HepG2 (cell line): ENCODE measurements at regions not wholly inside any gene's neighbourhood (a gene's known extent, or its start where the extent isn't known, plus 50 kb on each side); places are given as distances from the start of the nearest gene placed in this dataset.

Source experiments
- AGO1 ChIP-seq: fragments of 200-400 bp; formaldehyde crosslinking; IDR thresholded peaks from 2 replicates; pipeline ENCODE4 v1.6.1; 2017; ENCODE audit warnings: mild to moderate bottlenecking, low read depth, low read length, moderate library complexity; ENCODE audit not compliant: poor library complexity, severe bottlenecking
- CREB3 ChIP-seq: sonication (generic); formaldehyde crosslinking; IDR thresholded peaks from 2 replicates; pipeline ENCODE4 v1.5.0; 2020; ENCODE audit warnings: missing genetic modification reagents
- FLYWCH1 ChIP-seq: sonication (generic); formaldehyde crosslinking; IDR thresholded peaks from 2 replicates; pipeline ENCODE4 v1.8.1; 2023; ENCODE audit warnings: mild to moderate bottlenecking, missing genetic modification reagents
- GATAD2A ChIP-seq: IDR thresholded peaks from 2 replicates; pipeline ENCODE4 v1.6.1; 2016
- HMGA1 ChIP-seq: sonication (generic); formaldehyde crosslinking; conservative IDR thresholded peaks from 2 replicates; pipeline ENCODE4 v1.4.0; 2020; ENCODE audit warnings: missing genetic modification reagents
- HNRNPUL1 ChIP-seq: fragments of 200-400 bp; formaldehyde crosslinking; IDR thresholded peaks from 2 replicates; pipeline ENCODE4 v1.6.1; 2017; ENCODE audit warnings: low read depth, mild to moderate bottlenecking, low read length, moderate library complexity
- MIER3 ChIP-seq: IDR thresholded peaks from 2 replicates; pipeline ENCODE4 v1.6.1; 2016; ENCODE audit warnings: missing compliant biosample characterization, borderline replicate concordance
- MTA1 ChIP-seq: sonication (generic); formaldehyde crosslinking; IDR thresholded peaks from 2 replicates; pipeline ENCODE4 v1.4.0; 2020; ENCODE audit warnings: missing genetic modification reagents, mild to moderate bottlenecking, borderline replicate concordance
- MTERF4 ChIP-seq: sonication (generic); formaldehyde crosslinking; IDR thresholded peaks from 2 replicates; pipeline ENCODE4 v1.8.0; 2023; ENCODE audit warnings: mild to moderate bottlenecking, missing genetic modification reagents
- MYPOP ChIP-seq: sonication (generic); formaldehyde crosslinking; IDR thresholded peaks from 2 replicates; pipeline ENCODE4 v1.8.1; 2023; ENCODE audit warnings: mild to moderate bottlenecking, moderate library complexity, missing genetic modification reagents
- SIX1 ChIP-seq: sonication (generic); formaldehyde crosslinking; IDR thresholded peaks from 2 replicates; pipeline ENCODE4 v1.4.0; 2020; ENCODE audit warnings: missing genetic modification reagents, borderline replicate concordance
- SP1 ChIP-seq, 2 experiments: fragments of 450-650 bp in 1 of 2; sonication (generic) in 1 of 2; formaldehyde crosslinking in 1 of 2; IDR thresholded peaks; 2 replicates each; pipeline versions ENCODE4 v1.4.0 to v1.6.1; 2016 to 2020; ENCODE audit warnings: missing genetic modification reagents in 1 of 2
- SP2 ChIP-seq: sonication (generic); formaldehyde crosslinking; IDR thresholded peaks from 2 replicates; pipeline ENCODE4 v1.5.1; 2020; ENCODE audit warnings: mild to moderate bottlenecking, missing genetic modification reagents
- ZBTB21 ChIP-seq: sonication (generic); formaldehyde crosslinking; IDR thresholded peaks from 2 replicates; pipeline ENCODE4 v1.4.0; 2020; ENCODE audit warnings: missing genetic modification reagents
- ZBTB4 ChIP-seq: sonication (generic); formaldehyde crosslinking; IDR thresholded peaks from 2 replicates; pipeline ENCODE4 v1.4.0; 2020; ENCODE audit warnings: missing genetic modification reagents, mild to moderate bottlenecking, borderline replicate concordance
- ZFAT ChIP-seq: sonication (generic); formaldehyde crosslinking; conservative IDR thresholded peaks from 2 replicates; pipeline ENCODE4 v1.8.1; 2023; ENCODE audit warnings: missing genetic modification reagents, inconsistent platforms
- ZFP36L2 ChIP-seq: sonication (generic); formaldehyde crosslinking; IDR thresholded peaks from 2 replicates; pipeline ENCODE4 v1.4.0; 2020; ENCODE audit warnings: missing genetic modification reagents
- ZNF260 ChIP-seq: sonication (generic); formaldehyde crosslinking; IDR thresholded peaks from 2 replicates; pipeline ENCODE4 v1.4.0; 2020; ENCODE audit warnings: missing genetic modification reagents, low read depth, mild to moderate bottlenecking, borderline replicate concordance
- ZNF337 ChIP-seq: sonication (generic); formaldehyde crosslinking; IDR thresholded peaks from 2 replicates; pipeline ENCODE4 v1.5.1; 2020; ENCODE audit warnings: missing genetic modification reagents, low read depth, mild to moderate bottlenecking, borderline replicate concordance
- ZNF547 ChIP-seq: sonication (generic); formaldehyde crosslinking; IDR thresholded peaks from 2 replicates; pipeline ENCODE4 v1.5.1; 2020; ENCODE audit warnings: mild to moderate bottlenecking, missing genetic modification reagents
- ZNF557 ChIP-seq: sonication (generic); formaldehyde crosslinking; IDR thresholded peaks from 2 replicates; pipeline ENCODE4 v1.4.0; 2020; ENCODE audit warnings: missing genetic modification reagents
- ZNF703 ChIP-seq: sonication (generic); formaldehyde crosslinking; IDR thresholded peaks from 2 replicates; pipeline ENCODE4 v1.5.1; 2020; ENCODE audit warnings: missing genetic modification reagents, mild to moderate bottlenecking, moderate library complexity, borderline replicate concordance
- ZNF768 ChIP-seq: sonication (generic); formaldehyde crosslinking; IDR thresholded peaks from 2 replicates; pipeline ENCODE4 v1.4.0; 2020; ENCODE audit warnings: missing genetic modification reagents
- ZSCAN12 ChIP-seq: sonication (generic); formaldehyde crosslinking; IDR thresholded peaks from 2 replicates; pipeline ENCODE4 v1.9.0; 2021; ENCODE audit warnings: mild to moderate bottlenecking, missing genetic modification reagents

- no peak for TF ChIP-seq ZNF547 (CRISPR knock-in tag)
- TF ChIP-seq ZNF768 (CRISPR knock-in tag), result no peak
- peak; percentile 35; the same call in 1 of the 2 replicates for TF ChIP-seq ZFP36L2 (CRISPR knock-in tag)
- no peak for TF ChIP-seq HNRNPUL1
- no peak for TF ChIP-seq CREB3 (CRISPR knock-in tag)
- no peak for TF ChIP-seq HMGA1 (CRISPR knock-in tag)
- peak; percentile 99 for TF ChIP-seq MIER3 (CRISPR knock-in tag)
- TF ChIP-seq ZNF337 (CRISPR knock-in tag), result peak; percentile 75; the same call in 1 of the 2 replicates
- 0 out of 2 replicates have a peak, but pooled peaks have one; percentile 28 for TF ChIP-seq ZBTB4 (CRISPR knock-in tag)
- TF ChIP-seq SP1 (IDR thresholded peaks at IDR 0.05), result no peak
- peak; percentile 55; the same call in 1 of the 2 replicates for TF ChIP-seq SP1 (CRISPR knock-in tag; IDR thresholded peaks at IDR 0.05)
- TF ChIP-seq SIX1 (CRISPR knock-in tag), result peak; percentile 91
- no peak for TF ChIP-seq ZSCAN12 (CRISPR knock-in tag)
- 0 out of 2 replicates have a peak, but pooled peaks have one; percentile 28 for TF ChIP-seq MTERF4 (CRISPR knock-in tag)
- no peak for TF ChIP-seq AGO1
- TF ChIP-seq GATAD2A, result peak; percentile 100
- no peak for TF ChIP-seq ZFAT (CRISPR knock-in tag)
- peak; percentile 42; the same call in 1 of the 2 replicates for TF ChIP-seq MYPOP (CRISPR knock-in tag)
- TF ChIP-seq MTA1 (CRISPR knock-in tag), result peak; percentile 59; the same call in 1 of the 2 replicates
- no peak for TF ChIP-seq SP2 (CRISPR knock-in tag)
- no peak for TF ChIP-seq FLYWCH1 (CRISPR knock-in tag)
- peak; percentile 23; the same call in 1 of the 2 replicates for TF ChIP-seq ZNF557
- no peak for TF ChIP-seq ZNF703 (CRISPR knock-in tag)
- TF ChIP-seq ZNF260 (CRISPR knock-in tag), result no peak
- 0 out of 2 replicates have a peak, but pooled peaks have one; percentile 42 for TF ChIP-seq ZBTB21 (CRISPR knock-in tag)
Observed at GRCh38 chr15:53453253-53454105, 306.0 kb downstream of the WDR72 start (continued).
